GM23338 (cell line): ENCODE measurements at regions not wholly inside any gene's neighbourhood (a gene's known extent, or its start where the extent isn't known, plus 50 kb on each side); places are given as distances from the start of the nearest gene placed in this dataset.

Experiments
- ATAC-seq: fragments of 200-7000 bp; cut with Tn5 transposase; 3 replicates; pipeline ENCODE4 v1.9.1; 2020
- DNase-seq: peaks from one replicate; pipeline ENCODE4 v3.0.0-alpha.2; 2015; ENCODE audit warnings: low spot score
- H2AFZ ChIP-seq: fragments of 200-600 bp; sonication (generic); 2 replicates; pipeline ENCODE4 v1.8.0; 2016; ENCODE audit warnings: antibody characterized with exemption, mild to moderate bottlenecking, moderate library complexity
- H3F3A ChIP-seq: fragments of 200-600 bp; sonication (generic); replicated peaks from 2 replicates; pipeline ENCODE4 v1.8.0; 2017; ENCODE audit warnings: antibody characterized with exemption, mixed run types, low read depth
- H3K27ac ChIP-seq: fragments of 200-600 bp; sonication (generic); 2 replicates; pipeline ENCODE4 v1.6.1; 2016; ENCODE audit warnings: low read depth
- H3K27me3 ChIP-seq: fragments of 200-600 bp; sonication (generic); 2 replicates; pipeline ENCODE4 v1.8.0; 2016; ENCODE audit warnings: mild to moderate bottlenecking, mixed run types, moderate library complexity; ENCODE audit not compliant: insufficient read depth
- H3K36me3 ChIP-seq: fragments of 200-600 bp; sonication (generic); 2 replicates; pipeline ENCODE4 v1.8.0; 2016; ENCODE audit warnings: mild to moderate bottlenecking; ENCODE audit not compliant: insufficient read depth
- H3K4me1 ChIP-seq: fragments of 200-600 bp; sonication (generic); 2 replicates; pipeline ENCODE4 v1.8.0; 2016; ENCODE audit warnings: mild to moderate bottlenecking, moderate library complexity; ENCODE audit not compliant: insufficient read depth
- H3K4me2 ChIP-seq: fragments of 200-600 bp; sonication (generic); 2 replicates; pipeline ENCODE4 v1.7.1; 2017; ENCODE audit warnings: mixed run types
- H3K4me3 ChIP-seq: fragments of 200-600 bp; sonication (generic); 2 replicates; pipeline ENCODE4 v1.6.1; 2016; ENCODE audit warnings: mixed run types
- H3K79me2 ChIP-seq: fragments of 200-600 bp; sonication (generic); replicated peaks from 2 replicates; pipeline ENCODE4 v1.8.0; 2017; ENCODE audit warnings: mild to moderate bottlenecking; ENCODE audit not compliant: insufficient read depth
- H3K9me2 ChIP-seq: fragments of 200-600 bp; sonication (generic); 2 replicates; pipeline ENCODE4 v1.8.0; 2017; ENCODE audit not compliant: insufficient read depth
- H4K20me1 ChIP-seq: fragments of 200-600 bp; sonication (generic); replicated peaks from 2 replicates; pipeline ENCODE4 v1.8.0; 2017; ENCODE audit warnings: mild to moderate bottlenecking; ENCODE audit not compliant: insufficient read depth
- H3K27ac Mint-ChIP-seq: 2 replicates; pipeline ENCODE4 v1.8.0; 2020; ENCODE audit warnings: inconsistent platforms, mild to moderate bottlenecking, moderate library complexity, mixed read lengths
- H3K27me3 Mint-ChIP-seq: 3 replicates; pipeline ENCODE4 v1.8.0; 2022; ENCODE audit warnings: low read depth, mild to moderate bottlenecking, moderate library complexity, mixed read lengths, inconsistent platforms; ENCODE audit not compliant: insufficient read depth, poor library complexity
- H3K36me3 Mint-ChIP-seq: 3 replicates; pipeline ENCODE4 v1.8.0; 2021; ENCODE audit warnings: low read depth, mild to moderate bottlenecking, inconsistent platforms, moderate library complexity, mixed read lengths
- H3K4me1 Mint-ChIP-seq: 3 replicates; pipeline ENCODE4 v1.8.0; 2020; ENCODE audit warnings: mild to moderate bottlenecking, inconsistent platforms, mixed read lengths
- H3K4me3 Mint-ChIP-seq: 3 replicates; pipeline ENCODE4 v1.8.0; 2021; ENCODE audit warnings: moderate library complexity, mild to moderate bottlenecking, inconsistent platforms, mixed read lengths
- H3K9me3 Mint-ChIP-seq: 3 replicates; pipeline ENCODE4 v1.8.0; 2020; ENCODE audit warnings: moderate library complexity, mild to moderate bottlenecking, inconsistent platforms, mixed read lengths
- CREB1 ChIP-seq: fragments of 250-450 bp; sonication (Bioruptor Pico); IDR thresholded peaks from 2 replicates; pipeline ENCODE4 v1.5.0; 2020; ENCODE audit warnings: low read depth, mild to moderate bottlenecking, moderate library complexity
- JUNB ChIP-seq: IDR thresholded peaks from one replicate; pipeline ENCODE4 v1.6.1; 2016; ENCODE audit warnings: antibody characterized with exemption; ENCODE audit not compliant: unreplicated experiment
- NANOG ChIP-seq: IDR thresholded peaks from 2 replicates; pipeline ENCODE4 v1.6.1; 2016; ENCODE audit warnings: antibody characterized with exemption, borderline replicate concordance
- ZNF331 ChIP-seq: fragments of 250-450 bp; sonication (Bioruptor Pico); IDR thresholded peaks from 2 replicates; pipeline ENCODE4 v1.5.0; 2020; ENCODE audit warnings: low read depth, mild to moderate bottlenecking, moderate library complexity
- TF ChIP-seq, protein P1 (sequence below): fragments of 250-450 bp; sonication (Bioruptor Pico); IDR thresholded peaks from 2 replicates; pipeline ENCODE4 v1.5.0; 2020; ENCODE audit warnings: mild to moderate bottlenecking, moderate library complexity
- TF ChIP-seq, protein P2 (sequence below), 2 experiments: fragments of 200-600 bp in 1 of 2; sonication (generic) in 1 of 2; conservative IDR thresholded peaks; 2 replicates each; pipeline versions ENCODE4 v1.5.1 to v1.6.1; 2016 to 2017; ENCODE audit warnings: antibody characterized with exemption in 2 of 2, low read depth in 2 of 2, mild to moderate bottlenecking in 2 of 2, moderate library complexity in 1 of 2

DNA sequence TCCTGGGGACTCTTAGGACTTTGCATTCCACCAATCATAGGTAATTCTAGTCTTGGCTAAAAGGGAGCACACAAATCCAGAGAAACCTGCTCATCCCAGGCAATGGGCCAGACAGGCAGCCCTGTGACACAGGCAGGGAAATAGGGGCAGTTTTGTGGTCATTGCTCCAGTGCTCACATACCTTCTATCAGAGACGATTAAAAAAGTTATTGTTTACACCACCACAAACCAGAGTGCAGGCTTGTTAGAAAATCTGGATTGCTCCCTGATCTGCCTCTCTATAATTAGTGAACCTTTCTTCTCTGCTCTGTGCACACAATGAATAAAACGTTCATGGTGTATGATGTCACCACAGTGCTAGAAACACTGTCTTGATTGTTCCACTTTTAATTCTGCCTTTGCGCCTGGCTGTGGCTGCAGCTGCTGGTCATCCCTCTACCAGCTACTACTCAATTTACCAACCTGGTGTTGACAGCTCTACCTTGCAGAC, 121.6 kb upstream of the SPATA13 start (continued):
- TF ChIP-seq, protein P1, sequence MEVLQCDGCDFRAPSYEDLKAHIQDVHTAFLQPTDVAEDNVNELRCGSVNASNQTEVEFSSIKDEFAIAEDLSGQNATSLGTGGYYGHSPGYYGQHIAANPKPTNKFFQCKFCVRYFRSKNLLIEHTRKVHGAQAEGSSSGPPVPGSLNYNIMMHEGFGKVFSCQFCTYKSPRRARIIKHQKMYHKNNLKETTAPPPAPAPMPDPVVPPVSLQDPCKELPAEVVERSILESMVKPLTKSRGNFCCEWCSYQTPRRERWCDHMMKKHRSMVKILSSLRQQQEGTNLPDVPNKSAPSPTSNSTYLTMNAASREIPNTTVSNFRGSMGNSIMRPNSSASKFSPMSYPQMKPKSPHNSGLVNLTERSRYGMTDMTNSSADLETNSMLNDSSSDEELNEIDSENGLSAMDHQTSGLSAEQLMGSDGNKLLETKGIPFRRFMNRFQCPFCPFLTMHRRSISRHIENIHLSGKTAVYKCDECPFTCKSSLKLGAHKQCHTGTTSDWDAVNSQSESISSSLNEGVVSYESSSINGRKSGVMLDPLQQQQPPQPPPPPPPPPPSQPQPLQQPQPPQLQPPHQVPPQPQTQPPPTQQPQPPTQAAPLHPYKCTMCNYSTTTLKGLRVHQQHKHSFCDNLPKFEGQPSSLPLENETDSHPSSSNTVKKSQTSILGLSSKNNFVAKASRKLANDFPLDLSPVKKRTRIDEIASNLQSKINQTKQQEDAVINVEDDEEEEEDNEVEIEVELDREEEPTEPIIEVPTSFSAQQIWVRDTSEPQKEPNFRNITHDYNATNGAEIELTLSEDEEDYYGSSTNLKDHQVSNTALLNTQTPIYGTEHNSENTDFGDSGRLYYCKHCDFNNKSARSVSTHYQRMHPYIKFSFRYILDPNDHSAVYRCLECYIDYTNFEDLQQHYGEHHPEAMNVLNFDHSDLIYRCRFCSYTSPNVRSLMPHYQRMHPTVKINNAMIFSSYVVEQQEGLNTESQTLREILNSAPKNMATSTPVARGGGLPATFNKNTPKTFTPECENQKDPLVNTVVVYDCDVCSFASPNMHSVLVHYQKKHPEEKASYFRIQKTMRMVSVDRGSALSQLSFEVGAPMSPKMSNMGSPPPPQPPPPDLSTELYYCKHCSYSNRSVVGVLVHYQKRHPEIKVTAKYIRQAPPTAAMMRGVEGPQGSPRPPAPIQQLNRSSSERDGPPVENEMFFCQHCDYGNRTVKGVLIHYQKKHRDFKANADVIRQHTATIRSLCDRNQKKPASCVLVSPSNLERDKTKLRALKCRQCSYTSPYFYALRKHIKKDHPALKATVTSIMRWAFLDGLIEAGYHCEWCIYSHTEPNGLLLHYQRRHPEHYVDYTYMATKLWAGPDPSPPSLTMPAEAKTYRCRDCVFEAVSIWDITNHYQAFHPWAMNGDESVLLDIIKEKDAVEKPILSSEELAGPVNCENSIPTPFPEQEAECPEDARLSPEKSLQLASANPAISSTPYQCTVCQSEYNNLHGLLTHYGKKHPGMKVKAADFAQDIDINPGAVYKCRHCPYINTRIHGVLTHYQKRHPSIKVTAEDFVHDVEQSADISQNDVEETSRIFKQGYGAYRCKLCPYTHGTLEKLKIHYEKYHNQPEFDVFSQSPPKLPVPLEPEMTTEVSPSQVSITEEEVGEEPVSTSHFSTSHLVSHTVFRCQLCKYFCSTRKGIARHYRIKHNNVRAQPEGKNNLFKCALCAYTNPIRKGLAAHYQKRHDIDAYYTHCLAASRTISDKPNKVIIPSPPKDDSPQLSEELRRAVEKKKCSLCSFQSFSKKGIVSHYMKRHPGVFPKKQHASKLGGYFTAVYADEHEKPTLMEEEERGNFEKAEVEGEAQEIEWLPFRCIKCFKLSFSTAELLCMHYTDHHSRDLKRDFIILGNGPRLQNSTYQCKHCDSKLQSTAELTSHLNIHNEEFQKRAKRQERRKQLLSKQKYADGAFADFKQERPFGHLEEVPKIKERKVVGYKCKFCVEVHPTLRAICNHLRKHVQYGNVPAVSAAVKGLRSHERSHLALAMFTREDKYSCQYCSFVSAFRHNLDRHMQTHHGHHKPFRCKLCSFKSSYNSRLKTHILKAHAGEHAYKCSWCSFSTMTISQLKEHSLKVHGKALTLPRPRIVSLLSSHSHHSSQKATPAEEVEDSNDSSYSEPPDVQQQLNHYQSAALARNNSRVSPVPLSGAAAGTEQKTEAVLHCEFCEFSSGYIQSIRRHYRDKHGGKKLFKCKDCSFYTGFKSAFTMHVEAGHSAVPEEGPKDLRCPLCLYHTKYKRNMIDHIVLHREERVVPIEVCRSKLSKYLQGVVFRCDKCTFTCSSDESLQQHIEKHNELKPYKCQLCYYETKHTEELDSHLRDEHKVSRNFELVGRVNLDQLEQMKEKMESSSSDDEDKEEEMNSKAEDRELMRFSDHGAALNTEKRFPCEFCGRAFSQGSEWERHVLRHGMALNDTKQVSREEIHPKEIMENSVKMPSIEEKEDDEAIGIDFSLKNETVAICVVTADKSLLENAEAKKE (CRISPR knock-in tag): no peak

DNA sequence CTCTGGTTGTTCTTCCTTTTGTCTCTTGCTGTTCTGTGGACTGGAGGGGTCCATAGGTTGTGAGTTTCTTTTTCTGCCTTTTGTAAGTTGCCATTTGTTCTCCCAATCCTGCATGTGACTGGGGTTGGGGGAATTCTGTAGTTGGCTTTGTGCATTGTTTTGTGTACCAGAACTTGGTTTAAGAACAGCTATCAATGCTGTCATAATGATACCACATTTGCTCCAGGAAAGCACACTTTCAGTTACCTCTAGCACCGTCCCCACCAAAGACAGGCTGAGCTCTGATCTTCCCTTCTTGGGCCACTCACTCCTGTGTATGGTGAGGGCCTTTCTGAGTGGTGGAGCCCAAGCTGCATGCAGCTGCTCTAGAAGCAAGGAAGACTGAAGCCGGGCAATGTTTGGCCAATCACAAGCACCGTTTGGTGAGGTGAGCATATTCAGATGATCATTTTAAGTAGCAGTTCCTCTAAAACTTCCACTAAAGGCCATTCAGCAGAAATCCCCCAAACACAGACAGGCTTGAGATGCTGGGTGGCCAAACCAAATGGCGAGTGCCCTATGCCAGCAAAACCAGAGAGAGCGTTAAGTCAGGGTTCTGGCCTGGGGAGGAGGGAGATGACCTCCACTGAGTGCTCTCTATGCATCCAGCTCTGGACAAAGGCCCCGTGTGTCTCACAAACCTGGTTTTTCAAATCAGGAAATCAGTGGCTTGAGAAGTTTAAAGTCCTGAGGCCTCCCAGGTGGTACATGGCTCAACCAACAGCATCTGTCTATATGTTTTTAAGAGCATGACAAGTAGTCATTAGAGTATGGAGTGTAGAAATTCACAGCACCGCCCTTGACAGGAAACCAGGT, 120.7 kb upstream of the SPATA13 start:
- H2AFZ ChIP-seq: no peak overlapping the region
- H3F3A ChIP-seq: no peaks in the 10 kb centered on the region
- H3K4me1 ChIP-seq: no peaks in the 10 kb centered on the region; the same call in 1 of the 2 replicates
- H4K20me1 ChIP-seq: no peaks in the 10 kb centered on the region
- no peaks in the 10 kb centered on the region for H3K9me3 Mint-ChIP-seq
- no peak overlapping the region for H3K4me3 Mint-ChIP-seq
- no peaks in the 10 kb centered on the region for H3K36me3 ChIP-seq
- no peaks in the 10 kb centered on the region for H3K9me2 ChIP-seq
- H3K27ac ChIP-seq: no peak overlapping the region
- no peak overlapping the region for H3K27ac Mint-ChIP-seq
- H3K27me3 ChIP-seq: no peaks in the 10 kb centered on the region
- H3K36me3 Mint-ChIP-seq: no peaks in the 10 kb centered on the region
- H3K79me2 ChIP-seq: no peaks in the 10 kb centered on the region
- DNase-seq (no peak), ATAC-seq (no peak; the same call in 2 of the 3 replicates)
- H3K4me2 ChIP-seq: no peak overlapping the region
- no peak overlapping the region for H3K4me3 ChIP-seq
- H3K27me3 Mint-ChIP-seq: peaks cover 29% of the 10 kb centered on the region
- peaks cover 29% of the 10 kb centered on the region for H3K4me1 Mint-ChIP-seq
- TF ChIP-seq CREB1 (CRISPR knock-in tag) (no peak), ZNF331 (CRISPR knock-in tag) (no peak), JUNB (no peak), NANOG (no peak)
- TF ChIP-seq, protein P1 (CRISPR knock-in tag): no peak
- TF ChIP-seq, protein P2, sequence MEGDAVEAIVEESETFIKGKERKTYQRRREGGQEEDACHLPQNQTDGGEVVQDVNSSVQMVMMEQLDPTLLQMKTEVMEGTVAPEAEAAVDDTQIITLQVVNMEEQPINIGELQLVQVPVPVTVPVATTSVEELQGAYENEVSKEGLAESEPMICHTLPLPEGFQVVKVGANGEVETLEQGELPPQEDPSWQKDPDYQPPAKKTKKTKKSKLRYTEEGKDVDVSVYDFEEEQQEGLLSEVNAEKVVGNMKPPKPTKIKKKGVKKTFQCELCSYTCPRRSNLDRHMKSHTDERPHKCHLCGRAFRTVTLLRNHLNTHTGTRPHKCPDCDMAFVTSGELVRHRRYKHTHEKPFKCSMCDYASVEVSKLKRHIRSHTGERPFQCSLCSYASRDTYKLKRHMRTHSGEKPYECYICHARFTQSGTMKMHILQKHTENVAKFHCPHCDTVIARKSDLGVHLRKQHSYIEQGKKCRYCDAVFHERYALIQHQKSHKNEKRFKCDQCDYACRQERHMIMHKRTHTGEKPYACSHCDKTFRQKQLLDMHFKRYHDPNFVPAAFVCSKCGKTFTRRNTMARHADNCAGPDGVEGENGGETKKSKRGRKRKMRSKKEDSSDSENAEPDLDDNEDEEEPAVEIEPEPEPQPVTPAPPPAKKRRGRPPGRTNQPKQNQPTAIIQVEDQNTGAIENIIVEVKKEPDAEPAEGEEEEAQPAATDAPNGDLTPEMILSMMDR (conservative IDR thresholded peaks at IDR 0.05; ENCODE audit: low read depth in 2 of 2): no peak
